Erythroblast (primary cell): ENCODE measurements at regions not wholly inside any gene's neighbourhood (a gene's known extent, or its start where the extent isn't known, plus 50 kb on each side); places are given as distances from the start of the nearest gene placed in this dataset.

Experiments used
- DNase-seq, 2 experiments: peaks; one replicate each; lab custom pipeline; 2025; lab: John Stamatoyannopoulos, UW
- GATA1 ChIP-seq: IDR thresholded peaks from 2 replicates; pipeline ENCODE4 v1.6.1; 2011; ENCODE audit warnings: low read depth, mild to moderate bottlenecking, control low read depth, low read length, moderate library complexity
- POLR2A ChIP-seq: IDR thresholded peaks from 2 replicates; pipeline ENCODE4 v1.6.1; 2011; ENCODE audit warnings: mild to moderate bottlenecking, low read length

DNA sequence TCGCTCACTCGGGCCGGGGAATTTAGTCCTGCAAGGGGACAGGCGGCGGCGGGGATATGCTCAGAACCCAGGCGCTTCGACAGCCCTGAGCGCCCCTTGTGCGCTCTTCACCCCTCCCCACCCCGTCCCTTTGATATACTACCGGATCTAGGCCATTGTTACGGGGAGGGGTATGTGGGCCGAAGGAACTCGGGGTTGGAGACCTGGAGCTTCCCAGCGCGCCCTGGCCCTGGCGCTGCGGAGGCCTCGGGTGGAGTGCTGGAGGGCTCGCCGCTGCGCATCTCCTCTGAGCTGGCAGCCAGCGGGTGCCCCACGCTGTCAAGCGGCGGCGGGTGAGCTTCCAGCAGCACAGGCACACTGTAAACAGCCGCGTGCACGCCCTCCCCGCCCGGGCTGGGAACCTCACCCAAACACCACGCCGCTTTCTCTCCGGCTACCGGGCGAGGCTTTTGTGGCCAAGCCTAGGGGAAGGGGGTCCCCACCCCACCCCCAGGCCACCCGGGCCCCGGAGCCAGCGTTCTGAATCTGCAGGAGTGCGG lies 54.5 kb upstream of the BCOR start:
- DNase-seq = peak; percentile 47 to 57
- TF ChIP-seq POLR2A (no peak), GATA1 (no peak)

DNA sequence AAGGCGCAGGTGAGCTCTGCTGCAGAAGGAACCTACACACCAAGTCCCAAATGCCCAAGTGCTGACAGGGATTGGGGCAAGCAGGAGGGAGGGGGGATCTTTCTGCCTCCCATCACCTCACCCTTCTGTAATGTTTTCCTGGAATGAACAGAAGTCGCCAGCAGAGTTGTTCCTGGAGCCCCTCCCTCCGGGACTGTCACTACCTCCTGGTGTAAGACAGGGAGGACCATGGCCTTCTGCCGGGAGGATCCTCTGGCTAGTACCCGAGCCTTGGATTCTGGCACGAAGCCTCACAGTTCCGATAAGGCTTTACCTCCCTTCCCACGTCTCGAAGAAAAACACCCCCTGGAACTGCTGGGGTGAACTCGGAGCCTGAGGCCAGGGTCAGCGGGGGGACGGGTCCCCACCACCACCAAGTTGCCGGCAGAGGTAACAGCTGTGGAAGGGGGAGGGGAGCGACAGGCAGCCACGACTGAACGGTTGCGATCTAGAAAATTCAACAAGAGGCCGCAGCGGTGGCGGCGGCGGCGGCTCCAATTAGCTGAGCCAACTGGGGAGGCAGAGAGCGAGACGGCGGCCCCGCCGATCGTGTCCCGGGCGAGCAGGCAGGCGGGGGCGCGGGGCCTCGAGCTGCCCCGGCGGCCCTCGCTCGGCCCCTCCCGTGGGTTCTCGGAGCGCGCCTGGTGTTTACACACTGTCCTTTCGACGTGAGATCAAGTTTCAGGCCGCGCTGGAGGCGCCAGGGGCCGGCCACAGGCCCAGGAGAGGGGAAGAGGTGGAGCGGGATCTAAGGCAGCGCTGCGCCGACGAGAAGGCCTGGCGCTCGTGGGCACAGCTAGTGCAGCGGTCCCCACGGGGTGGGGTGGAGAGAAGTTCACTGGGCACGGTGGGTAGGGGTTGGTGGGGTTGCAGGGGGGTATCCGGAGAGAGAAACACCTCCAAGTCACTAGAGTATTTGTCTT lies 53.7 kb upstream of the BCOR start:
- no peak for TF ChIP-seq POLR2A
- TF ChIP-seq GATA1 = no peak
- DNase-seq = no peak

DNA sequence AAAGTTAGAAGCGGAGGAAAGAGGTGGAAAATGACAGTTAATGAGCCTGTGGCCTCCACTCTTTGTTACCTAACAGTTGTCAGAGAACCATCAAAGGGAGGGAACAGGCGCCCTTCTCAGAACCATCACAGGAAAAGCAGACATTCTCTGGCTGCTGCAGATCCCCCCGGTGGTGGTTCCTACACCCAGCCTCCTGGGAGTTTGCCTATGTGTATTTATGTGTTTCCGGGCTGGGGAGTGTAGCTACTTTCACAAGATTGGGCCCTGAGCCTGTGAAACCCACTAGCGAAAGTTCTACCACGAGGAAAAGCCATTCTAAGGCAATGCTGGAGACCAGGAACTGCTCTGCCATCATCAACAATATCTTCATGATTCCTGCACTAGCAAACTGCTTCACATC lies 52.7 kb upstream of the BCOR start:
- no peak for DNase-seq
- TF ChIP-seq POLR2A (no peak), GATA1 (no peak)

DNA sequence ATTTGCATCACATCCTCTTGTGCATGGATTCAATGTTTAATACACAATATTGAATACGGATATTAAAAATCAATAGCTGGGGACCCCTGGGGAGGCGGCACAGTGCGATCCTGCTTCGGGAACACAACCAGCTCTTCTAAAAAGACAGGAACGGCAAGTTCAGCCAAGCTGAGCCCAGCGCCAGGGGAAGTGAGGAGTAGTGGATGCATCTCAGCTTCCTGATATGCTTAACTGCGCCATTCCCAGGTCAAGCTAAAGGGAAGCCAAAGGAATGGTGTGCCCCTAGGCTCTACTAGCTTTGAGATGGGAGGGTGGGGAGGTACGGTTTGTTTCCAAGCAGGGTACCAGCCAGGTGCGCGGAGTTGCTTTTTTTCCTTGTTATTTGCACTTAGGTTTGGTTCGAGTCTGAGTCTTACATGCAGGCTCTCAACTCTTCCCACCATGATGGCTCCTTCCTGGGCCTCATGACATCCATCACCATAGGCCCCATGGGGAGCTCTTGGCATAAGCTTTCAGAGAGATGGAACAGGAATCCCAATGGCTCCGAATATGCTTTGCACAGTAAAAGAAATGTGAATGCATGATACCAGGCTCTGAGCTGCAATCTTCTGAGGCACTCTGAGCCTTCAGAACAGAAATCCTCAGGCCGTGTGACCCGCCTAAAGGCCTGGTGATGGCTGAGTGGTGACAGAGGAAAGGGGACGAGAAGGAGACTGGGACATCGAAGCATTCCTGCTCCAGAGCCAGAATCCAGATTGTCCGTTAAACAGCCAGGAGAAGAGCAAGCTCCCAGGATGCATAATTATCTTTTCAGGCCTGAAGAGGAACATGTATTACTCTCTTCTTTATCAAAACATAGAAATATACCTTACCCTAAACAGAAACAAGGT lies 51.8 kb upstream of the BCOR start:
- no peak for TF ChIP-seq POLR2A
- no peak for TF ChIP-seq GATA1
- DNase-seq = no peak

DNA sequence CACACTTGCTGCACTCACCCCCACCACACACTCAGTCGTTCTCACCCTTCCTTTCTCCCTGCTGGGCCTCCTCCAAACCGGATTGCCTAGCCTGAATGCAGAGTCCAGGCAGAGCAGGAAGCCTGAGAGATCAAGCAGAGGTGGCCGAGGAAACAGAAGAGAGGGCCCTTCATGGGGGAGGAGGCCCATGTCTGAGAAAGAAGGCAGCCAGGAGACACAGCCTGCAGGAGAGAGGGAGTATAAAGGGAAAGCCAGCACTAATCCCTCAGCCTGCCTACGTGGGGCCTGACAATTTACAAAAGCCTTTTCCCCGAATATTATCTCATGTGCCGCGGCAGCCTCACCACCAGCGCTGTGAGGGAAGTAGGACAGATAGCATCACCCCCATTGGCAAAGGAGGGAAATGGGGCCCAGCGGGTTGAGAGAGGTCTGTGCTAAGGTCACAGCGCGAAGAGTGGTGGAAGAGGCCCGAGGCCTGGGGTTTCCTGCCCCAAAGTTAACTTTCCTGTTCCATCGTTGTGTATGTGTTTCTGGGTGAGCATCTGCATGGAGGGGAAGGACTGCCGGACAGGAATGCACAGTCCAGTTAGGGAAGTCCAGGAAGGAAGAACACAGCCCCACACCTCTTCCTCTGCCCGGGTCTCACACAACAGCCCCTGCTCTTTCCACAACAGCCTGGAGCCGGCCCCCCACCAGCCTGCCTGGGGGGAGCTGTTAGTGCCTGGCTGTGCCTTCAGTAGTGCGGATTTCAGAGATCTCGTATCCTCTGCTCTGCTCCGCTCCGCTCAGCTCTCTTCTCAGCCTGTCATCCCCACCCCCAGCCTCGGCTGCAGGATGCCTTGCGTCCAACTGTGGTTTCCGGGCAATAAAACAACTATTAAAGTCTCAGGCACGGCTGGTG lies 50.9 kb upstream of the BCOR start:
- peak; percentile 79 to 84 for DNase-seq
- TF ChIP-seq GATA1 (no peak), POLR2A (no peak)

DNA sequence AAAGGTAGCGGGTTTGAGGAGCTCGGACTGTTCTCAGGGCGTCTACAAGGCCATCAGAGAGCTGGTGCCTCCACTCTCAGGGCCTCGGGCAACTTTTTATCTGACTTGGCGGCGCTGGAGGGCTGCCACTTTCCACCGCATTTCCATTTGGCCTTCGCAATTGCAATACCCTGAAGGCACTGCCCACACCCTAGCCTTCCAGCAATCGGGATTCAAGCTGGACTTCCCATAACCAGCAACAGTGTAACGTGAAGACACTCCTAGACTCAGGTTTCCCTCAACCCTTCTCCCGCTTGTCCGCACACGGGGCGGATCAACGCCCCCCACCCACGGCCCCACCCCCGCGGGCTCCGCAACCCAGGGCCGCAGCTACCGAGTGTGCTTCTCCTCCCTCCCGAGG lies 50.2 kb upstream of the BCOR start:
- TF ChIP-seq GATA1 (no peak), POLR2A (no peak)

More for the DNA sequence above, 50.2 kb upstream of the BCOR start:
- DNase-seq = no peak
